ENCODE measurements at regions not wholly inside any gene's neighbourhood (a gene's known extent, or its start where the extent isn't known, plus 50 kb on each side); places are given as distances from the start of the nearest gene placed in this dataset.

DNA sequence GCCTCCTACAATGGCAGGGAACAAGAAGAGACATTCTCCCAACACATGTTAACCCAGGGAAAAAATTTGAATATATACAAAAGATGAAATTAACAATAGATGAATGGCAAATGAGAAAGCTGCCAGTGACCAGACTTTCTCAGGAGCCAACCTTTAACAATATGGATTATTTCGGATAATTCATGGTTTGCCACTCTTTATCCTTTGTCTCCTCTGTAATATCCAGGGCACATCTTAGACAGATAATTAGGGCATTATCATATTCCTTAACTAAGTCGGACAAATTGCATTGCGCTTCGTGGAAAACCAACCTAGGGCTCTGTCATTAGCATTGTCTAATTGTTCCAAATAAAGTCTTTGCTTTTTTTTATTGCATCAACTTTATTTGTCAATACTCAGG lies 97.3 kb downstream of the CDCA7 start:
- TF ChIP-seq, protein P1, sequence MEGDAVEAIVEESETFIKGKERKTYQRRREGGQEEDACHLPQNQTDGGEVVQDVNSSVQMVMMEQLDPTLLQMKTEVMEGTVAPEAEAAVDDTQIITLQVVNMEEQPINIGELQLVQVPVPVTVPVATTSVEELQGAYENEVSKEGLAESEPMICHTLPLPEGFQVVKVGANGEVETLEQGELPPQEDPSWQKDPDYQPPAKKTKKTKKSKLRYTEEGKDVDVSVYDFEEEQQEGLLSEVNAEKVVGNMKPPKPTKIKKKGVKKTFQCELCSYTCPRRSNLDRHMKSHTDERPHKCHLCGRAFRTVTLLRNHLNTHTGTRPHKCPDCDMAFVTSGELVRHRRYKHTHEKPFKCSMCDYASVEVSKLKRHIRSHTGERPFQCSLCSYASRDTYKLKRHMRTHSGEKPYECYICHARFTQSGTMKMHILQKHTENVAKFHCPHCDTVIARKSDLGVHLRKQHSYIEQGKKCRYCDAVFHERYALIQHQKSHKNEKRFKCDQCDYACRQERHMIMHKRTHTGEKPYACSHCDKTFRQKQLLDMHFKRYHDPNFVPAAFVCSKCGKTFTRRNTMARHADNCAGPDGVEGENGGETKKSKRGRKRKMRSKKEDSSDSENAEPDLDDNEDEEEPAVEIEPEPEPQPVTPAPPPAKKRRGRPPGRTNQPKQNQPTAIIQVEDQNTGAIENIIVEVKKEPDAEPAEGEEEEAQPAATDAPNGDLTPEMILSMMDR (IDR thresholded peaks at IDR 0.05; ENCODE audit: insufficient read depth, low read length) = no peak

DNA sequence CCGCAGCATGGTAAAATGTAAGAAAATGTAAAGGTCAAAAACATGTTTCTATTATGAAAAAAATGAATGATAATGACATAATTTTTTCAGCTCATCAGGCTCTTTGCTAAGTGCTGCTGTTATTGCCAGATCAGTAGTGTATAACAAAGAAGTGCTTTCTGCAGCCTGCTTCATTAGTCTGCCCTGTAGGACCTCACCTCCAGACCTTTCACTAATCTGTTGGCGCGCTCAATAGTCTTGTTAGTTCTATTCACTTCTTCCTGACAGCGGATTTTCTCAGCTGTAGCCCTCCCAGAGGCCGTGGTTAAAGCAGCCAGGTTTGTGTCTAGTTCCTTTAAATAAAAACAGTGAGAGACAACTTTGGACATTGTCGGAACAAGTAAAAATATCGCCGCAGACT lies 97.7 kb downstream of the CDCA7 start:
- no peak for DNase-seq (ENCODE audit: low read depth)
- H3K4me3 ChIP-seq (ENCODE audit: low read depth, low read length) = no peak overlapping the region
- TF ChIP-seq, protein P1 (IDR thresholded peaks at IDR 0.05; ENCODE audit: insufficient read depth, low read length) = no peak

More for the DNA sequence above, 97.3 kb downstream of the CDCA7 start:
- no peak overlapping the region for H3K4me3 ChIP-seq (ENCODE audit: low read depth, low read length)
- no peak for DNase-seq (ENCODE audit: low read depth)

DNA sequence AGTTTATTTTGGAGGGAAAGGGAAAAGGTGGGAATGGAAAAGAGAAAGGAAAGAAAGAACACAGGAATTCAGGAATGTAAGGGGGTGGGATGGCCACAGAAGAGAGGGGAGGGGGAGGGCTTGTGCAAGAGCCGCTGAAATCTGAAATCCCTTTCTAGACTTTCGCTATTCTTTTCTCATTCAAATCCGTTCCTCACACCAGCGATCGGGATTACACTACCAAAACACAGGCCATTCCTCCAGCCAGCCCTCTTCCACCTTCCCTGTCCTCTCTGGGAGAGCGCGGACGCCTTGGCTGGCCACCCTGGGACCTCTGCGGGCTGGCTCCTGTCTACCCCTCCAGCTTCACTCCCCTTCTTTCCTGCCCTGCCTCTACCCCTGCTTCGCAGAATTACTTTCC lies 102.3 kb downstream of the CDCA7 start:
- TF ChIP-seq, protein P1 (IDR thresholded peaks at IDR 0.05; ENCODE audit: insufficient read depth, low read length) = no peak
- DNase-seq (ENCODE audit: low read depth) = no peak
- no peak overlapping the region for H3K4me3 ChIP-seq (ENCODE audit: low read depth, low read length)

DNA sequence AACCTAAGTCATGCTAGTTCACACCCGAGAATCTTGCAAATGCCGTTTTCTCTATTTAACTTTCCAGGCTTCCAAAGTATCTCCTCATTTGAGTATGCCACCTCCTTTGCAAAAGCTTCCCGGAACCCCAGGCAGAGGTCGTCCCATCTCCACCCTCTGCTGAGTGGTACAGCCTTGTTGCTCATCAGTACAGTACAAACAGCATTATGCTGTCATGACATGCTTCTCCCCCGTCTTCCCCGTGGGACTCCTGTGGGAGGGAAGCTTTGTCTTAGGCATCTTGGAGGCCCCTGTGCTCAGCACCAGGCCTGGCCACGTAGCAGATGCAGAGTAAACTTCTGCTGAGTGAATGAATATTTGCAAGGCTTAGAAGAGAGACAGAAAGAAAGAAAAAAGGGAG lies 102.7 kb downstream of the CDCA7 start:
- TF ChIP-seq, protein P1 (IDR thresholded peaks at IDR 0.05; ENCODE audit: insufficient read depth, low read length) = no peak
- H3K4me3 ChIP-seq (ENCODE audit: low read depth, low read length) = no peak overlapping the region
- DNase-seq (ENCODE audit: low read depth) = no peak

DNA sequence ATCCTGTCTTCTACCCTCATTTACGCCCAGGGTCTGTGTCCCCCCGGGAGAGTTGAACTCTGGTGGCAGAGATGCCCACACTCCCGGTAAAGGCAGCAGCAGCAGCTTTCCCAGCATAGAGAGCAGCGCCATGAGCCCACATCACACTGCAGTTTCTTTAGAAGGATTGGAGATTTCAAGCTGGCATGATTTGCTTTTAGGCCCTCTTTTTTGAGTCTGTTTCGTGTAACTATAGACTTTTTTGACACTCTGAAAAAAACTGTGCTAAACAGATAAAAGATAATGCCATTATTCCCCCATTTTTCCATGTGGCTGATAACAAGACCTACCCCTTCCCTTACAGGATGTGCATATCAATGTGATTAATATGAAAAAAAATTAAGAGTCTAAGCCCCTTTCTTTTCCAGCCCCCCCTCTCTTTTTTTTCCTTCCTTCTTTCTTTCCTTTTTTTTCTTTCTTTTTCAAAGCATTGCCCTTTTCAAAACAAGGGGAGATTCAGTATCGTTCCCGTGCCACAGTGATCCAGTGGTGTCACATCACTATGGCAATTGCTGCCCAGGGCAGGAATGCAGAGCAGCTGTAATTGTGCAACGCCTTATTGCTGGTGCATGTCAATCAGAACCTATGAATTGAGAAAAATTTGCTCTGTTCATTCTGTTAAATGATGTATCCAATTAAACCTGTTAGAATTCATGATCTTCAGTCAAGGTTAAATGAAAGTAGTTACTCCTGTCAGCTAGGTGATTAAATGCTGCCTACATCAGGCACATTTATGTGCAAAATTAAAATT lies 104.5 kb downstream of the CDCA7 start:
- no peak for DNase-seq (ENCODE audit: low read depth)
- H3K4me3 ChIP-seq (ENCODE audit: low read depth, low read length) = no peak overlapping the region
- TF ChIP-seq, protein P1 (IDR thresholded peaks at IDR 0.05; ENCODE audit: insufficient read depth, low read length) = no peak

DNA sequence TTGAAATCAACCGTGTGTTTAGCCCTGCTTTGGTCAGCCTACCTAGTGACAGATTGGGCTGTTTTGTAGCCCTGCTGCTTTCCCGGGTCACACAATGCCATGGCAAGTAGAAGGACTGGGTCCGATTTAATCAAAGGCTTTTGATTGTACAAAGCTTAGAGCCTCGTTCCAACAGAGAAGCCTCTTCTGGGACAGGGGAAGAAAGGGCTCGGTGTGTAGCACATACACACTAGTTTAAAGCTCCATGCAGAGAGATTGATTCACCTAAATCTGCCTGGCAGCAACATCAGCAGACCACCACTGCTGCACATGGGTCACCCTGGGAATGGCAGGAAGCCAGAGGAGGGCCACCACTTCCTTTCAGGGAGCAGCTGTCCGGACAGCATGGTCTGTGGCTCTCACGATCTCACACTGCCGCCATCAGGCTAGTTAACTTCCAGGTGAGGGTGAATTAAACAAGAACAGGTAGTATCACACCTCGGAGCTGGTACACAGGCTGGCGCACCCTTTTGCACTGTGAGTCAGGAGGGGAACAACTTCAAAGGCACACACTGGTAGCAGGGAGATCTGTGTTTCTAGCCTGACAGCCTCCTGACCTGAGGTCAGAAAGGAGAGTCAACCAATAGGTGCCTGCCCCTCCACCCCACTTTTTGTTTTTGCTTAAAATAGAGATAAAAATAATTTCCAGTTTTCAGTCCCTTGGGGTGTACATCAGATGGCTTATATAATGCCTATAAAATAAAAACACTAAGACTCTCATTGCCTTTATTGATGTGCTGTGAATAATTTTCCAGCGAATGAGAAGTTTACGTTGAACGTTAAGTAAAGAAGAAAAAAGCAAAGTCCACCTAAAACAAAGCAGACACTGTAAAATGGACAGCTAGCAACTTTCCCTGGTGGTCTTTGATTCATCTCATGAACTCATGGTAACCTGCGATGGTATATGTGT lies 108.5 kb downstream of the CDCA7 start:
- TF ChIP-seq, protein P1 (IDR thresholded peaks at IDR 0.05; ENCODE audit: insufficient read depth, low read length) = no peak
- no peak overlapping the region for H3K4me3 ChIP-seq (ENCODE audit: low read depth, low read length)
- DNase-seq (ENCODE audit: low read depth) = no peak
